Astrocyte of the hippocampus (primary cell): ENCODE measurements at regions not wholly inside any gene's neighbourhood (a gene's known extent, or its start where the extent isn't known, plus 50 kb on each side); places are given as distances from the start of the nearest gene placed in this dataset.

Experiments
- DNase-seq: peaks from one replicate; pipeline ENCODE4 v3.0.0; 2011; ENCODE audit warnings: low read depth, low spot score

GRCh38 chr2:19300961-19301360 lies 57.5 kb downstream of the OSR1 start:
- no peak for DNase-seq

GRCh38 chr2:19299522-19299921 lies 58.9 kb downstream of the OSR1 start:
- DNase-seq, result peak; percentile 5

DNA sequence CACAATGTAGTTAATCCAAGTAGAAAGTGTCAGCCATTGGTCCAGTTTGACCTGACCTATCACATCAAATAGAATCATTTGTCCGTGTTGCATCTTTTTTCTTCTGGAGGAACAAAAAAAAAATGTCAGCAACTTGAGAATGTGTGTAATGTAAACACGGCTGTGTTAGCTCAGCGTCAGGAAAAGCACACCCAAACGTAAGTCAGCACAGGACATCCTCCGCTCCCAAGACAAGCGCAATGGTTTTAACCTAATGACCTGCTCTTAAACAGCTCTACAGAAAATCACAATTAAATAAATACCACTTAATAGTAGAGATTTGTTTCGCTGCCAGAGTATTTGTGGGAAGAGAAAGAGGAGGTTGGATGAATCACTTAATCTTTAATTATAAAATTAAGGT lies 59.4 kb downstream of the OSR1 start:
- DNase-seq, result no peak

GRCh38 chr2:19297716-19298115 lies 60.7 kb downstream of the OSR1 start:
- DNase-seq, result no peak

DNA sequence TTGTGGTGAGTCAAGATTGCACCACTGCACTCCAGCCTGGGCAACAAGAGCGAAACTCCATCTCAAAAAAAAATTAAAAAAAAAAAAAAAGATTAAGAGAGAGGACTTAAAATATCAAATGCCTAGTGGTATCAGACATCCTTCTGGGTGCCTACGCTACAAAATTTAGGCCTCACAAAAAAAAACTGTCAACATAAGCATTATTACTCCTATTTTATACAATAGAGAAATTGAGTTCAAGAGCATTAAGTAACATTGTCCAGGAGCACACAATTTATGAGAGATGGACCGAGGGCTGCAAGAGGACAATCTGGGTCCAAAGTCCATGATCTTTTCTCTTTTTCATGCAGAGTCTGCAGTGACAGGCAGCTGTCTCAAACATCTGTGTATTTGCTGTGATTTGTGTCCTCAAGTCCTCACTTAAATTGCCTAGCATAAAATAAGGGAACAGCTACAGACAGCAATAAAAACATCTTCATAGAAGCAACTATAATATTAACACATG lies 62.4 kb downstream of the OSR1 start:
- DNase-seq, result no peak

DNA sequence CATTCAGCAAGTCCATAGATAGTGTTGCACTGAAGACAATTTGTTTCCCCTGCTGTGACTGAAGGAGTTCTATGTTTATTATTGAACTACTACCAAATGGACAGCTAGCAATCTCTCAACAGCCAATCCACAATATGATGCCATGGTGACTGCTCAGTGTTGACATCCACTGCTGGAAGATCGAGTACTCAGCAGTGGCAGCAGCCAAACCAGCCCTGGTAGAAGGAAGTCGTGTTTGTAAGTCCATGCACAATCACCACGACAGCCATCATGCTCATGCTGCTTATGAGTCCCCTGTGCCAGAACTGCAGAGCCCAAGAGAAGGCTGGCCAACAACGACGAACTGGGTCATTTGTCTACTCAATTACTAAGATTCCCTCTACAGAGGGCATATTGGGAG lies 66.4 kb downstream of the OSR1 start:
- DNase-seq, result no peak

GRCh38 chr2:19288291-19288690 lies 70.1 kb downstream of the OSR1 start:
- DNase-seq, result no peak

- no peak for DNase-seq
Observed at GRCh38 chr2:19287324-19287723, 71.1 kb downstream of the OSR1 start.

DNA sequence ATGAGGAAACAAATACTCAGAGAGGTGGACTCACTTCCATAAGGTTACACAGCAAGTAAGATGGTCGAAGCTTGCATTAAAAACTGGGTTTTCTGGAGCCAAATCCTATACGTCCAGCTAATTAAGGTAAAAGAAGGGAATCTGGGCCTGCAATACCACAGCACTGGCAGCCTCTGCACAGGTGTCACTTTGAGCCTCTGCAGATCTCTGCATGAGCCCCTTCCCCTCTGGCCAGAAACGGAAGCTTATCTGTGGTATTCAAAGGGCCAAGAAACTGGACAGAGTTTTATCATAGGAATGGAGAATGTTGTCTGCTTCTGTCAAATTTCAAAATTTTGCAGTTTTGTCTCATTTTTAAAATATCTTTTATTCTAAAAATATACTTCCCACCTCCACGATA lies 76.1 kb downstream of the OSR1 start:
- DNase-seq, result no peak

DNA sequence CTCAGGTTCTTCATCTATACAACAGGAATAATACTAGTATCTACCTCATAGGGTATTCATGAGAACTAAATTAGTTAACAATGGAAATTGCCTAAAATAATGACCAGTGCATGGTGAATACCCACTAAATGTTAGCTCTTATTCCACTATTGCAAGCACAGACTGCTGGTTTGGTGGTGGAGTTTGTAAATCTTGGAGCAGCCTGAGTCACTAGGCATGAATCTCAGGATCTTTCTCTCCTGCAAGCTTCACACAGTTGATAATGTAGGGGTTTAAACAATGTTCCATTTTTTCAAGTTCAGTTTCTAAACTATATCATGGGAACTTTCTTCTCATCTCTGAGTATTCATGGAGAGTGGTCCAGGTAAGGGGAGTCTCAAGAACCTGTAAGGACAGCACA lies 84.0 kb downstream of the OSR1 start:
- DNase-seq, result no peak

GRCh38 chr2:19272941-19273470 lies 85.4 kb downstream of the OSR1 start:
- no peak for DNase-seq

GRCh38 chr2:19272039-19272438 lies 86.4 kb downstream of the OSR1 start:
- no peak for DNase-seq

- DNase-seq, result no peak
Observed at GRCh38 chr2:19264852-19265251, 93.6 kb downstream of the OSR1 start.

DNA sequence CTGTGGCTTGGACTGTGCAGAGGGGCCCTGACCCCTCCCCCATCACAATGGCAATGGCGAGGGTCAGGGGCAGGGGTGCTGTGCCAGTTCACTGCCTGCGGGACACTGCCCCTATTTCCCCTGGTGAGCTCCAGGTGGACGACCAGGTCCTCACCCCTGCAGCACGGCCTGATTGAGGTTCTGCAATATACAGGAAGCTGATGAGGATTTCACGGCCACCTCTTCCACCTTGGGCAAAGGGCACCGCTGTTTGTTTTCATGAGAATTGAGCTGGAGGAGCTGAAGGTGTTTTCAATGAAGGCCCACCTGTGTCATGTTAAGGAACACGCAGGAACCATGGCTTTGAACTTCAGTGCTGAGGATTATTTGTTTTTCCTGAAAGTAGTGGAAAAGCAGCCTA lies 96.3 kb downstream of the OSR1 start:
- DNase-seq, result no peak

- DNase-seq, result no peak
Observed at GRCh38 chr2:19261061-19261460, 97.4 kb downstream of the OSR1 start.

DNA sequence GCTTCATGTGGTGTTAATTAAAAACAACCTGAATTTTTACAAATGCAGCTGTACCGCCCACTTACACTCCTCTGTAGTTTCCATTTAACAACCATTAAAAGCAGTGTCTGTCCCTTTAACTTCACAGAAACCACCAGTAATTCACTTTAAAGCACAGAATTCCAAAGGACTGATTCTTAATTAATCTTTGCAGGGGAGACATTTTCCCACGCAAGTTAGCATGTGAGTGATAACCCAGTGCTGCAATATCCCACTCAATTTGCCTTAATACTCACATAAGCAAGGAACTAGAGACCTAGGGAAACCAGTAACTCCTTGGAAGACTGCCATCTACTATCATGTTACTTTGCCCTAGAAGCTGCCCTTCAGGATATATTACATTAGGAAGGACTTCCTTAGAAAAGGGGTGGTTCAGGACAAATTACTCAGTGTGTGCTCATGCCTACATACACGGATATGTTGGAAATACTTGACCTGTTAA lies 102.3 kb downstream of the OSR1 start:
- peak; percentile 21 for DNase-seq

DNA sequence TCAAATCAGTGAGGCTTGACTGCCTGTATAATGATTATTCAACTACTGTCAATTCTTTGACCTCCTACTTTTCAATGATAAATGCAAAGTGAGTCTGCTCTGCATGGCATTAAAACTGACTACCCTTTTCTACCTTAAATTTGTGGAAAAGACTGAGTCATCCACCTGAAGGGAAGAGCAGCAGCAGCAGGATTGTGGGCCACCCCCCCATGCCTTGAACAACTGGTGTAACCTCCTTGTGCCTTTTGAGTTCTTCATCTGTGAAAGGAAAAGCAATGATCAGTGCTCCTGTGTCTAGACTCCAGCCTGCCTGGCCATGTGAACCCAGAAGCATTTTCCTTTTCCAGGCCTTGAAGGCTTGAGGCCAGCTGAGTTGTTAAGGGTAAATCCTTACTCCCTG lies 102.9 kb downstream of the OSR1 start:
- DNase-seq, result no peak

DNA sequence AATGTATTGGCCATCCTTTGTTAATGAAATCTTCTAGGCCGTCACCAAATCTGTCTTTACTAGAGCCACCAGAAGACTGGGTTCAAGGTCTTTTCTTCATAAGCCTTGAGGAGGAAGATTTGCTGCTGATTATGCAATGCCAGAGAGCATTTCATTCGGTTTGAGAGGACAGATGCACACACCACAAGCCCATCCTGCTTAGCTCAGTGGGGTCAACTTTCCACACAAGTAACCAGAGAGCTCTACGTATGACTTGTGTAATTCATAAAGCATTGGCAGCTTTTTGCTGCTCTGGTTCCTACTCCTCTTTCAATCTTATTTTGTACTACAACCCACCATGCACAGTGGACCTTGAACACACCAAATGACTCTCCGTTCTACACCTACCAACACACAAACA lies 106.9 kb downstream of the OSR1 start:
- DNase-seq, result no peak

- no peak for DNase-seq
Observed at GRCh38 chr2:19250906-19251305, 107.5 kb downstream of the OSR1 start.

DNA sequence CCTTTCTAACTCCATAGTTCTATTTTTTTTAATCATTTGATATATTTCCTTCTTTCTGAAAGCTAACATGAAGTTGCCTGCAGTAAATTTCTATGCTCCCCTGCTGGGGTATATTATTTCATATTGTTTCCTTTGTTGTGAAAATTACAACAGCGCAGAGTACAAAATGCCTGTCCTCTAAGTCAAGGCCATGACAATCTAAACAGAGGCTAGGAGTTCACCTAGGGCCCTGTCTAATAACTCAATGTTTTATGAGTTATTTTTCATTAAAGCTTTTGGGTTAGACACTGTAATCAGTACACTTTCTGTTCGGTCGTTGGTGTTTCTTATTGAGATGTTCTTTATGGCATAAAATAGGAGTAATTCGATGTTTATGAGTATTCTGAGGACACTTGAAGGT lies 111.2 kb downstream of the OSR1 start:
- no peak for DNase-seq

DNA sequence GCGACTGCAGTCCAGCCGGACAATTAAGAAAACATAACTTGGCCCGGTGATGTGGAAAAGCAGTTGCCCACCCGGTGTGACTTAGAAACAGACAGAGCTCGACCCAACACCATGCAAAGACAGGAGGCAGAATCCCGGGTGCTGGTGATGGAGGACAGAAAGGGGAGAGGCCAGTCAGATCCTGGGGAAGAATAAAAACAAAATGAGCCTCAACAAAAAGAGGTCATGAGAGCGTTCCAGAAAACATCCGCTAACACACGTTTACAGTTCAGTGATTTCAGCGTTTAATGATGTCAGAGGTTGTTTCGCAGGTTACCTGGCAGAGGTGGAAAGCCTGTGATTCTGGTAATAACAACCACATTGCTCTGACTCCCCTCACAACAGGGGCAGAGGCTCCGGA lies 111.9 kb downstream of the OSR1 start:
- no peak for DNase-seq

DNA sequence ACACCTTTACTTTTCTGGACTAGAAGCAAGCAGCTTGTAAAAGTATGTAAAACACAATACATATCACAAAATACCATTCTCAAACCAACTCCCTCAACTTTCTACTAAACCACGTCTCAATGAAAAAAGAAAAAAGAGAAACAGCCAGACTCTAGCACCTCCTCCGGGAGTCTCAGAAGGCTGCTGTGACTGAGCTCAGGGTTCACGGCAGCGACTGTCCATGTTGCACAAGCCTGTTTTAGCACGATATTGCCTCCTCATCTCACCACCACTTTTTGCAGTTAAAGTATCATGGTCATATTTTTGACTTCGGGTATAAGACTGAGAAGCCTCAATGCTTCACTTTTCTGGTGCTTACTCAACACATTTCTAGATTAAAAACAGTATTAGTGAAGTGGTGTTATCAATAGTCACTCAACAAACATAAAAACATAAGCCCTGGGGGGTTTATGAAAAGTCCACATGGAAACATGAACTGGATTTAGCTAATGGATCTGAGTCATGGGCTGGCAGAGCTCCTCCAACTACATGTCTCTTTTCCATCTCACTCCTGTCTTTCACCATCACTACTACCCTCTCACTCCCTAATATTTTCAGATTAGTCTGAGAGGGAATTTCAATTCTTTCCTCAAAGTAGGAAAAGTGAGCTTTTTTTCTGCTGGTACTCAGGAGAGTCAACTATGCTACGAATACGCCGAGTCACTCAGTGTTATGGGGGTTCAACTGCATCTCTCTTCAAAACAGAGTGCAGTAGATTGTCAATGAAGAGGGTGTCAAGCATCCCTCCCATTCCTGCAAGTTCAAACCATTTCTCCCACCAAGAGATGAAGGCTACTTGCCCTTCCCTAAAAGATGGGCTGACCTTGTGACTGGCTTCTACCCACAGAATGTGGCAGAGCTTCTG lies 113.7 kb downstream of the OSR1 start:
- no peak for DNase-seq

DNA sequence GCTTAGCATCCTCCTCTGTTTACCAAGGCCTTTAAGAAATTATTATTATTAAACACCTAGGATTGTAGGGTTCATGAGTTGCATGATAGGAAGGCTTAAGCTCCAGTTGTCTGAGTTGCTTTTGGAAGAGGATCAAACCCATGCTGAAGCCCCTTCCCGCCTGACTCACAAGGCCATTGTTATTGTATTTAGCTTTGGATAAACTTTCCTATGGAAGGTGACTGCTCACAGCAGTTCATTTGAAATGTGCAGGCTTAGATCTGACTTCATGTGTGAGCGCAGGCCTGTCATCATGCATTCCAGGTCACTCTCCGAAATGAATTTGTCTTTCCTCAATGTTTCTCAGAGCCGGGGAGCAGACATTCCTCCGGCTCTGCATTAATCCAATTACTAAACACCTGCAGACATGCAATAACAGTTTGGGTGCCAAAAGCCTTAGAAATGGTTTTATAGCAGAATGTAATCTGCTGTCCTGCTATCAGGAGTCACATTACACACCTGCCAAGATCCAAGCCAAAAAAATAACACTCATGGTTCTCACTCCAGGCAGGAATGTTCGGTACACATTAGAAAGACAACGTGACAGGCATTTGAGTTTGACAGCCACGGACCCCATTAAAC lies 119.9 kb downstream of the OSR1 start:
- DNase-seq, result peak; percentile 48
